Stimulated activated CD4-positive, alpha-beta T cell treated with anti-CD3 and anti-CD28 coated beads, Interleukin-12 subunit alpha, Interleukin-12 subunit beta, amount 100 ng/mL, for 48 hours (primary cell): ENCODE measurements at regions not wholly inside any gene's neighbourhood (a gene's known extent, or its start where the extent isn't known, plus 50 kb on each side); places are given as distances from the start of the nearest gene placed in this dataset.

ENCODE experiments used
- DNase-seq, 3 donors: peaks; one replicate each; pipeline ENCODE4 v3.0.0-alpha.2; 2020; ENCODE audit warnings: low read depth in 2 of 3, low spot score in 1 of 3

DNA sequence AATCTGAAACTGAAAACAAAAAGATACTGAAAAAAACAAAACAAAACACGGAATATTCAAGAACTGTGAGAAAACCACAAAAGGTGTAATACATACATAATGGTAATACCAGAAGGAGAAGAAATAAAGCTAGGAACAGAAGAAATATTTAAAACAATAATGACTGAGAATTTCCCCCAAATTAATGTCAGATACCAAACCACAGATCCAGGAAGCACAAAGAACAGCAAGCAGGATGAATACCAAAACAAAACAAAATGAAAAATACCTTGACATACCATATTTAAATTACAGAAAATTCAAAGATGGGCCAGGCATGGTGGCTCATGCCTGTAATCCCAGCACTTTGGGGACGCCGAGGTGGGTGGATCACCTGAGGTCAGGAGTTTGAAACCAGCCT is 57.7 kb upstream of the PARD3 start:
- no peak for DNase-seq

DNA sequence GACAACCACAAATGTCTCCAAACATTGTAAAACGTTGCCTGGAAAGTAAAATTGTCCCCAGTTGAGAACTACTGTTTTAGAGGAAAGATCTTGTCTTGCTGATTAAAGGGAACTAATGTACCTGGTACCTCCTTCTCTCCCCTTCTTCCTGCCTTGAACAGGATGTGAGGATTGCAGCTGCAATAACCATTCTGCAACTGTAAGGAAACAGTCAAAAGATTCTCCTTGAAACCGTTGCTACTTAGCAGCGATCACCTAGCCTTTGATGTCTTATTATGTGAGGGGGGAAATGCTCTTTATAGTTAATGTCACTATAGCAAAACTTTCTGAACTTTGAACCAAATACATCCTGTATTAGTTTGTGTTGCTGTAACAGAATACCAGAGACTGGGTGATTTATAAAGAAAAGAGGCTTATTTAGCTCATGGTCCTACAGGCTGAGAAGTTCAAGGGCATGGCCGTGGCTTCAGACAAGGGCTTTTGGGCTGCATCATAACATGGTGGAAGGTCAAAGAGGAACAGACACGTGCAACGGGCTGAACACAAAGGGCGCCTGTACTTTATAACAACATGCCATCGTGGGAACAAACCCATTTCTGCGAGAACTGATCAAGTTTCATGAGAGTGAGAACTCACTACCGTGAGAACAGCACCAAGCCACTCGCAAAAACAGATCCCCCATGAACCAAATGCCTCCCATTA is 54.2 kb upstream of the PARD3 start:
- no peak for DNase-seq

DNA sequence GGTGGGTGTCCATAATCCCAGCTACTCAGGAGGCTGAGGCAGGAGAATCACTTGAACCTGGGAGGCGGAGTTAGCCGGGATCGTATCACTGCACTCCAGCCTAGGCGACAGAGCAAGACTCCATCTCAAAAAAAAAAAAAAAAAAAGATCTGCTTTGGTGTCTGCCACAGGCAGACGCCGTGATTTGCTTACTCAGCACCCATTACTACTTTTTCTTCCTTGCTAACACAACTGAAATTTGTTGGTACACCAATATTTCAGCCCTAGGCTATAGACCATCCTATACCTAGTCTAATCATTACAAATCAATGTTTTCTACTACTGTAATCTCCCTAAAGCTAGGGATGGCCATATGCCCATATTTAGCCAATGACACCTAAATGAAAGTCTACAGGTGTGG is 53.5 kb upstream of the PARD3 start:
- DNase-seq, result no peak

DNA sequence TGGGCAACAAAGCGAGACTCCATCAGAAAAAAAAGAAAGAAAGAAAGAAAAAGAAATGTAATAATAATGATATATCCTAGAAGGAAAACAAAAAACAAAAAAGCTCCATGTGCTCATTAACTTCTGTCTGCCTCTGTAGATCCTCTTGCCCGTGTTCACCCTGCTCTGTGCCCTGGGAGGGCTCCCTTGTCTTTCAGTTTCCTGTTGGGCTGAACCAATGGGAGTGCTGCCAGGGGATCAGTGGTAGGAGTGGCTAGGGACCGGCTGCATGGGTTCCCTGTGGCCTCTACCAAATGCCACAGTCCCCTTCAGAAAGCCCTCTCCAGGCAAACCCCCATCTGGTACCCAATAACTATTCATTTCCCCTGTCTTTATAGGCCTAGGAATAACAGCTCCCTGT is 51.8 kb upstream of the PARD3 start:
- DNase-seq, result no peak
